HG03095 (cell line): ENCODE measurements at regions not wholly inside any gene's neighbourhood (a gene's known extent, or its start where the extent isn't known, plus 50 kb on each side); places are given as distances from the start of the nearest gene placed in this dataset.

Experiments
- ATAC-seq: cut with Tn5 transposase; IDR thresholded peaks from one replicate; pipeline ENCODE4 v1.9.1; 2021; ENCODE audit warnings: moderate library complexity; ENCODE audit not compliant: unreplicated experiment

DNA sequence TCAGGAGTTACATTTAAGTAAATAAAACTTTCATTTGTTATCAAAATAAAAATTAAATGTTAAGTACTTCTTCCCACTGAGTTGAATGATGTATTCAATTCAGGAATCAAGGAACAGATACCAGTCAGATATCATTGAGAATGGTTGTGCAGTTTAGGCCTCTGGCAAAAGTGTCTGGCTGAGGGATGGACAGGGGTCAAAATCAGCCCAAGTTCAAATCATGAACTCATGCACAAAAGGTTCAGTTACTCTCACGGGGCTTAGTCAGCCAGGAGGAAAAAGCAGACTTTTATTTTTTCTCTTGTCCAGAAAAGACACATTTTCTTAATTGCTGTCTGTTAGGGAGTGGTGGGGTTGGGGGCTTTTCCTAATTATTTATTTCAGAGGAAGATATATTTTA is 166.3 kb downstream of the RASSF9 start:
- no peak for ATAC-seq

DNA sequence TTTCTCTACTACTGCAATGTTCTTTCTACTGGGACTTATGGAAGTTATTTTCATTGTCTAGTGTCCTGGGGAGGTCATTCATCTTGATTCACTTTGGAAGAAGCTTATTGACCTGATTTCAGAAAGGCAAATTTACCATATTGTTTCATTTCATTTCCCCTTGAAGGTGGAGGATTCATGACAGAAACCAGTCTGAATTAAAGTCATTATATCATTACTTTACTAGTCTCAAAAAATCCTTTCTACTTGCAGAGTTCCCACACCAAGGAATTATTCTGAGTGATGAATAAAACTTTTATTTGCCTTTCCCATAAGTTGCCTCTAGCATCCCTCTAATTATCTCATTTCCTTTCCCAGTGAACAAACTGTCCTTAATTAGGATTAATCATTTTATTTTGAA is 163.8 kb downstream of the RASSF9 start:
- no peak for ATAC-seq

DNA sequence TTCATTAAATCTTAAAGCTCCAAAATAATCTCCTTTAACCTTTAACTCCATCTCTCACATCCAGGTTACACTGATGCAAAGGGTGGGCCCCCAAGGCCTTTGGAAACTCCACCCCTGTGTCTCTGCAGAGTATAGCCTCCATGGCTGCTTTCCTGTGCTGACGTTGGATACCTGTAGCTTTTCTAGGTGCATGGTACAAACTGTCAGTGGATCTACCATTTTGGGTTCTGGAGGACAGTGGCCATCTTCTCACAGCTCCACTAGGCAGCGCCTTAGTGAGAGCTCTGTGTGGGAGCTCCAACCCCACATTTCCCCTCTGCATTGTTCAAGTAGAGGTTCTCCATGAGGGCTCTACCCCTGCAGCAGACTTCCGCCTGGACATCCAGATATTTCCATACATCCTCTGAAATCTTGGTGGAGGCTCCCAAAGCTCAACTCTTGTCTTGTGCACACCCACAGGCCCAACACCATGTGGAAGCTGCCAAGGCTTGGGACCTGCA is 162.2 kb downstream of the RASSF9 start:
- ATAC-seq: no peak

DNA sequence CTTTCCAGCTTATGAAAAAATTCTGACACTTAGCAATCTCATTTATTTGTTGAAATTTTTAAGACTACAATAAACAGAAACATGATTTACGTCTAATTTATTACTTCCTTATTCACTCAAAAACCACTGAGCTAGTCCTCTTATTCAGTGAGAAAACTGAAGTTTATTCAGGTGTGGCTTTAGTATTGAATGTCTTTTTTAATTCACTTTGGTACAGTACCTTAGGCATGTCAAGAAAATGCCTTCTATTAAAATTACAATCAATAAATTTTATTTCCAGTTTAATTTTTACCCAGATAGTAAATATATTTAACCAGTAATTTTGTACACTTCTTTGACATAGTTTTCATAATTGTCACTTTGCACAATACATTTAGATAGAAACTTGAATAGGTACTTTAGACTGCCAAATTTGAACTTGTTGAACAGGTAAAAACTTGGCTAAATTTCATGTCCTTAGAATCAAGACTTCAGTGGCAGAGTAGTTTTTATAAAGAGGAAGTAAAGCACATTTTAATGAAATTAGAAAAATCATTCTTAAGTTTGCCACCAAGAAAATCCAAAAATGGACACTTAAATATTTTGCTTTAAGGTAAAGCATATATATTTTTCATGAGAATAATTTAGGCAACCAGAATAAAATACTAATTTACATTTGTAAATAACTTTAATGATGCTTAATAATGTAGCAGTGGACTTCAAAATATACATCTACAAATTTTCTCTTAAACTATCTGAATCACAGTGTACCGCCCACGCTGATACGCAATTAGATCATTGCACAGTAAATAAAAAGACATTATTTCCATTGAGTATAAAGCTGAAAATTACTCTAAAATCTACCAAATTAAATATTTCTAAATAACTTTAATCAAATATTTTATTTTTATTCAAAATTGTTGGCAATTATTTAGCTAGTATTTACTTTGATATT is 159.1 kb downstream of the RASSF9 start:
- ATAC-seq: no peak

DNA sequence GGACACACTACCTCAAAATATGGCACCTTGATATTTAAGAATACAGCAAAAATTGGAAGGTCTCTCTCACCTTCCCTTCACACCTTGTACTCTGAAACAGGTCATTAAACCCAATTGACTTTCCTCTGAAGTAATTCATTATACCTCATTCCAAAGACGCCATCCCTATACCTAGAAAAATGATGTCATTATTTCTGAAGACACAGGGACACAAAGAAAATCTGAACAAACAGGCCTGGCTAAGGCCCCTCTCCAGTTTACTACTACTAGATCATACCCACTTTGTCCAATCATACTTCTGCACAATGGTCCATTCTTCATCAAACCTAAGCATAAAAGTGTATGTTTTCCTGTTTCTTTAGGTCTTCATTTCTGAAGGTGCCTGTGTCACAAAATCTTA is 156.9 kb downstream of the RASSF9 start:
- ATAC-seq: no peak

DNA sequence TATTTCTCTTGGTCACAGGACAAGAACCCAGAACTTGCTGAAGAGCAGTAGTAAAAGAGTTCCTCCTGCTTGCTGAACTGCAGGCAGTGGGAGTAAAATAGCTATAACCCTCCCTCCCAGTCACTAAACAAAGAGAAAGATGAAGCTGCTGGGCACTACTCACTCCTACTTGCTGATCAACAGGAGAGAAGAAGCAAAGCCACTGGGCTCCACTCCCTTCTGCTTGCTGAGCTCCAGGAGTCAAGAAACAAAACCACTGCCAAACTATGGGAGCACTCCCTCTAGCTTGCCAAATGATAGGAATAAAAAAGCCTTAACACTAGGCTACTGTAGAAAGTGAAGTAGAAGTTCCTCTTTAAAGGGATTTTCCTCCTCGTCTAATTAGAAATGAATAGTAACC is 155.3 kb downstream of the RASSF9 start:
- ATAC-seq: no peak

DNA sequence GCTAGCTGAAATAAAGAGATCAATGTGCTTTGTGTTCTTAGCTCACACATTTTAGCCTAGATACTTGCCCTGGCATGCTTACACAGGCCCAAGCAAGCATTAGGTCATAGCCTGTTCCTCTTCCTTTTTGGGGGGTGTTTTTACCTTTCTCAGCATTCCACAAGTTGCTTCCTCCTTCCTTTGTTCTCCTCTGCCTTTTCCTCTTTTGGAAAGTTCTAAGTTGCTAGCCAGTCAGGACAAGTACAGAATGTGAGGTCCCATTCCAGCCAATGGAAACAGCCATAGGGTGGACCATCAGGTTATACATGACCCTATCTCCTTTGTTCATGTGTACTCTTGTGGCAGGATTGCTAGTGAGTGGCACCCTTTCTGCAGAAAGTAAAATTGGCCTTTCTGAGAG is 154.9 kb downstream of the RASSF9 start:
- ATAC-seq: no peak

DNA sequence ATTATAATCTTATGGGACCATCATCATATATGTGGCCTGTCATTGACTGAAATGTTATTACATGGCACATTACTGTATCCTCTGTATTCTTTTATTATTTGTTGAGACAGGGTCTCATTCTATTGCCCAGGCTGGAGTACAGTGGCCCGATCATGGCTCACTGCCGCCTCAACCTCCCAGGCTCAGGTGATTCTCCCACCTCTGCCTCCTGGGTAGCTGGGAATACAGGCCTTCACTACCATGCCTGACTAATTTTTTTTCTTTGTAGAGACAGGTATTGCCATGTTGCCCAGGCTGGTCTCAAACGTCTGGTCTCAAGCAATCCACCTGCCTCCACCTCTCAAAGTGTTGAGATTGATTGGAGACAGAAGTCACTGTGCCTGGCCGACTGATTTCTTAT is 153.2 kb downstream of the RASSF9 start:
- no peak for ATAC-seq

DNA sequence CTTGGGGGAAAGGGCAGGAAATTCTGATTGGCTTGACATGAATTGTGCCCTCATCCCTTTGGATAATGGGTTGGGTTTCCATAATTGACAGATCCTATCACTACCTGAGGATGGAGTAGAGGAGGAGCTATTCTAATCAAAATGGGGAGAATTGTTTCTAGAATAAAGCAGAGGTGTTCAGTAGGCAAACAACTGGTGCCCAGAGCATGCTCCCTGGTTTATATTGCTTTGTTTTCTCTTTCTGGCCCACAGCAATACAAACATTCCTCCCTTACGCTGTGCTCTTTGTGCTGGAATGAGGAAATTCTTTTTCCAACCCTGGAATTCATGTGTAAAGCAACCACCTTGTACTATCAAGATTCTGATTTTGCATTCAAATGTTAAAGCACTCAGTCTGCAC is 147.4 kb downstream of the RASSF9 start:
- ATAC-seq: no peak

DNA sequence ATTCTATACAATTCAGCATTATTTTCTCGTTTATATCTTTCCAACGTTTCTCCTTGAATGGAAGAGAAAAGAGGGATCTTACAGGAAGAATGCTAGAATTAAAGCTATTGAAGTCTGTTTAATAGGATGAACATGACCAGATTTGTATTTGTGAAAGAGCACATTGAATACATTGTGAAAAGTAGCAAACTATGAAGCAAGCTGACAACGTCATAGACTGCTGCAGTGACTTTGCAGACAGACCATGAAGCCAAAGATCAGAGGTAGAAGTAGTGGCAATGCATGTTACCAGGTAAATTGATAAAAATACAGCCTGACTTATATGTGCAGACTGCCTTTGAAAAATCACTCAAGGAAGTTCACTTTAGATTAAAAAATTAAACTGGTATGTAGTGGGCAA is 146.1 kb downstream of the RASSF9 start:
- no peak for ATAC-seq

DNA sequence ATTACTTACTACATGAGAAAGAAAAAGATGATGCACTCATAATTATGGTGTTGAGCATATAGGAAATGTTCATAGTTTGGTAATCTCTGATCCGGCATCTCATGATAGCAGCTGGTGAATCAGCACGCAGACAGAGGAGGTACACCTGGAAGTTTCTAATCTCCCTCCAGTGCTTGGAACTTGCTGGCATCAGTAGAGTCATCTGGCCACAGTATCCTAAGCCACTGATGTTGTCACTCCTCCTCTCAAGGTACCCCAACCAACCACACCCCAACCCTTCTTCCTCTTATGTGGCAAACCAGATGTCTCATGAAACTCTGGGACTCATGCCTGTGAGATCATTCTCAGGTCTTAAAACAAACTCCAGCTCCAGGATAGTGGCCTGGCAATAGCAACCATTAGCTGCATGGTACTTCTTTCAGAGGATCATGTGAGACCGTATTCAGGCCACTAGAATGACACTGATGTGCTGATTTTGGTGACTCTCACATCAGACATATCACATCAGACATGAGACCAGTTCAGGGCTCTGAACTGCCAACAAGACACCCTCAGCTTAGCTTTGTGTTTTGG is 143.0 kb downstream of the RASSF9 start:
- ATAC-seq: no peak

DNA sequence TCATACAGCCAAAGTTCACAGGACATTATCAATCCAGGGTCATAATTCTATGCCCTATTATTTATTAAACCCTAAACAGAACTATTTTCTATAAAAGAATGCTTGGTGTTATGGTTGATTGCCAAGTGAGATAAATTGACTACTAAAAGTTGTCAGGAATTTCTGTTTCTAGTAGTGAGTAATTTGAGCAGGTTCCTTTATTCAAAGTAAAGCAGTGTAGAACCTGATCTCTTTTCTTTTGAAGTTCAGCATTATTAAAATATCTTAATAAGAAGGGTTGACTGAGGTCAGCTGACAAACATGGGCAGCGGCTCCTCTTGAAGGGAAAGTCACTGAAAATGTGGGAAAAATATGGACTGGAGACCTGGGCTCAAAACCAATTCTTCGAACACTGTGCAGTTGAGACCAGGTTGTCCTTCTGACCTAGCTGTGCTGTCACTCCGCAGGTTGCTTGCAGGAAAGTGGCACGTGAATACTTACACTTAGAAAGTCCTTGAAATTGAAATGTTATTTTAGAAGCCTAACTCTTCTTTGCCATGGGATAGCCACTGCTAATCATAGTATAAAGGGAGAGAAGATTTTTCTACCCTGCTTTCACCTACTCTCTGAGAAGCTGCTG is 141.0 kb downstream of the RASSF9 start:
- no peak for ATAC-seq

DNA sequence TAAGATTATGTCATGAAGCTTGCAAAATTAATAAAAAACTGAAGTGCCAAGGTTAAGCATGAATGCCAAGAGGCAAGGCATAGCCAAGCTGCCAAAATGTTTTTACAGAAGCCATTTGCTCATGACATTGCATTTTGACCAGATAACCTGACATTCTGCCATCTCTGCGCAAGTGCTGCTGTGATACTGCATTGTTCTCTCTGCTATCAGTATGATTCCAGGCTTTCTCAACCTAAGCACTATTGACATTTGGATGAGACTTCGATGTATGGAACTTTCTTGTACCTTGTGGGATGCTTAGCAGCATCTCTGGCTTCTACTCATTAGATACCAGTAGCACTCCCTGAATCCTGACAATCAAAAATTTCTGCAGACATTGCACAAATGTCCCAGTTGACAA is 139.2 kb downstream of the RASSF9 start:
- no peak for ATAC-seq

DNA sequence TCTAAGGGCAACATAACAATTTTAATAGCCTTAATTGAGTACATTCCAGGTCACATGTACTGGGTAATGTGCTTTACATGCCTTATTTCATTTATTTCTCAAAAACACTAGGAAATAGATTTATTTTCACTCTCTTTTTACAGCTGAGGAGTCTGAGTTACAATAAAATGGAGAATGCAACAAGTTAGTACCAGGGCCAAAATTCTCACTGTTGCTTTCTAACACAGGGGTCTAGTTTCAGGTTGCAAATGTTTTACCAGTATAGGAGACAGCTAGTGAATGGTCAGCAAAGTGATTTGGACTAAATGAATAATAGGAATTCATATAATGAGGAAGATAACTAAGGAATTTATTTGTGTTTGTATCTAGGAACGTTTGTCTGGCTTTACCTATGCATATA is 137.3 kb downstream of the RASSF9 start:
- ATAC-seq: no peak

DNA sequence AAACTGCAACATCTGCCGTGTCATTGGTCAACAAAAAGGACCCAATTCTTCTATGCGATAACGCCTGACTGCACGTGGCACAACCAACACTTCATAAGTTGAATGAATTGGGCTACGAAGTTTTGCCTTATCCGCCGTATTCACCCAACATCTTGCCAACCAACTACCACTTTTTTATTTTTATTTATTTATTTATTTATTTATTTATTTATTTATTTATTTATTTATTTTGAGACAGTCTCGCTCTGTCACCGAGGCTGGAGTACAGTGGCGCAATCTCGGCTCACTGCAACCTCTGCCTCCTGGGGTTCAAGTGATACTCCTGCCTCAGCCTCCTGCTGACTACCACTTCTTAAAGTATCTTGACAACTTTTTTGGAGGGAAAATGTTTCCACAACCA is 127.4 kb downstream of the RASSF9 start:
- ATAC-seq: no peak

DNA sequence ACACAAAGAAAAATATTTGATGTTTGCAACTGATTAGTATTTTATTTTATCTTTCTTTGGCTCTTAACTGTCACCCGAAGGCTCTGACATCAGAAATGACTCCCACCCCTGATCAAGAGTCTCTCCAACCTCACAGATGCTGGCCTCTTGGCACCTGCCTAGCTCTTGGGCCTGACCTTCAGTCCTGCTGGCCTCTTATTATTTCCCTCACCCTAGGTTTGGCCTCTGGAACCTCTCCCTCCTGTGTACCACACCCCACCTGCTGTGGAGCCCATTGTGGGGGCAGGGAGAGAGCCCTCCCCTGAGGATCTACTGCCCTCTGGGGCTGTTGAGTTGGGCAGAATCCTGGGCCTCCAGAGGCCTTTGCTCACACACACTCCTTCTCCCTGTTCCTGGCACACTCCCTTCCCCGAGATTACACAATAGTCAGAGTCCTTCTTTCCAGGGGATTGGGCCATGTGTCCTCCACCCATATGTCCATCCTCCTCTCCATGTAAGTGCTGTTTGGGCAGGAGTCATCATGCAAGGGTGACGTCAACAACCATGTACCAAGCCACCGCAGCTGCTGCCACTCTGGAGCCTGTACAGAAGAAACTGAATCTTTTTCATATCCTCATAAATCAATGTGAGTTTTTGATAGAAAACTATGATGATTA is 124.3 kb downstream of the RASSF9 start:
- no peak for ATAC-seq

DNA sequence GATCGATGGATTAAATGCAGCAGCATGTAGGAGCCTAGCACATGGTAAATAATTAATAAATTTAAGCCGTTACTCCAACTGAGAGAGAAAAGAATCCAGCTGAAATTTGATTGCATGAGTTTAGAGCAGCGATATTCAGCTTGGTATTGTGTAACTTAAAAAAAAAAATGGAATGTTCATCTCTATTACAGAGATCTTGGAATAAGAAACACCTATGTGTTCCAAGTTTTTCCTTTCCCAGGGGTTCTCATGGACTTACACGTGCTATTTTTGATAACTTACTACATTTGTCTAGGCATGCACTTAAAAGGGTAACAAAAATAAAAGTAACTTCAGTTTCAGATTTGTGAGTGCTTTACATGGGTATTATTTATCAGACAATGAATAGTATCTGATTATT is 122.8 kb downstream of the RASSF9 start:
- ATAC-seq: no peak

DNA sequence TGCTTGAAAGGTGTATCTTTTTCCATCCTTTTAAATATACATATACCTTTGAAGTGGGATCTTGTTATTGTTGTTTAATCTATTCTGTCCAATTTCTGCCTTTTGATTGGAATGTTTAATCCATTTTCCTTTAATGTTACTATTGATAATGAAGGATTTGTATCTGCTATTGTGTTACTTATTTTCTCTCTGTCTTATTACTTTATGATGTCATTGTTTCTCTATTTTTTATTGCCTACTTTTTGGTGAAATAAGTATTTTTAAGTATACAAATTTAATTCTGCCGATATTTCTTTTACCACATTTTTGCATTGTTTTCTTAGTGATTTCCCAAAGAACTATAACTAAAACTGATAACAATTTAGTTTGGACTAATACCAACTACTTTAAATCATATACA is 121.8 kb downstream of the RASSF9 start:
- no peak for ATAC-seq

DNA sequence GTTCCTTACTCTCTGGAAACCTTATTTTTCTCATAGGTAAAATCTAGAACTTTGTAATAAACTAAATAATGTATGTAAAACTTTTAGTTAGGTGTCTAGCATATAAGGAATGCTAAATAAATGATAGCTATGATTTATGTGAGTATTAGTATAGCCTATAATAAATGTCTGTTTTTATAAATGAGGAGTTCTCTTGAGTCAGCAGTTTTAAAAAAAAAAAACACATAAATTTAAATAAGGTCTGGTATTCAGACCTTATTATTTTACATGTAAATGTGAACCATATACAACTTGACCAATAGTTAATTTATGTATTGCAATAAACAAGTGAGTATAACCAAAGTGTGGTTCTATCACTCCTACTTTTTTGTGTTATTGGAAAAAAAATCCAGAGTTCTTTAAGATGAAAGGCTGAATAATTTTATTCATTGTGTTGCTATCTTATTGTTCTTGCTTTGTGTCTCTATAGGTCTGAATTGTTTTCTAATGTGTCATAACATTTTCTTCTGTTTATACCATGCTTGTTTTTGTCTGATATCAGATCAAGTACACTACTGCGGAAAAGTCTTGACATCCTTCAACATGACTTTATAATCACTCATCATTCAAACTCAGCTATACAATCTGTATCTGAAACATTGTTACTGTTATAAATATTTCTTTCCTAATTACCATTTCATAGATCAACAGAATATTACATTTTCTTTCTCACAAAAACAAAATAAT is 115.7 kb downstream of the RASSF9 start:
- no peak for ATAC-seq

DNA sequence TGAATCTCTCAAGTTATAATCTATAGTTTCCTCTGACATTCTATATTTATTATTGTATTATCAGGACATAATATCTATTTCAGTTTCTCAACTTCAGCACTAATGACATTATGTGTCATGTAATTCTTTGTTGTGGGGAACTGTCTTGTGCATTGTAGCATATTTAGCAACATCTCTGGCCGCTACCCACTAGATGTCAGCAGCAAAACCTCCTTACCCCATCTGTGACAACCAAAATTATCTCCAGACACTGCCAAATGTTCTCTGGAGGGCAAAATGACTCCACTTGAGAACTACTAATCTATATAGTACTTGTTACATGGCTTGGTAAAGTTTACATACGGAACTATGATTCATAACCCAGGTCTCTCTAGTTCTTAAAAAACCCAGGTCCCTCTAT is 110.2 kb downstream of the RASSF9 start:
- ATAC-seq: no peak
